ENCODE measurements at regions not wholly inside any gene's neighbourhood (a gene's known extent, or its start where the extent isn't known, plus 50 kb on each side); places are given as distances from the start of the nearest gene placed in this dataset.

DNA sequence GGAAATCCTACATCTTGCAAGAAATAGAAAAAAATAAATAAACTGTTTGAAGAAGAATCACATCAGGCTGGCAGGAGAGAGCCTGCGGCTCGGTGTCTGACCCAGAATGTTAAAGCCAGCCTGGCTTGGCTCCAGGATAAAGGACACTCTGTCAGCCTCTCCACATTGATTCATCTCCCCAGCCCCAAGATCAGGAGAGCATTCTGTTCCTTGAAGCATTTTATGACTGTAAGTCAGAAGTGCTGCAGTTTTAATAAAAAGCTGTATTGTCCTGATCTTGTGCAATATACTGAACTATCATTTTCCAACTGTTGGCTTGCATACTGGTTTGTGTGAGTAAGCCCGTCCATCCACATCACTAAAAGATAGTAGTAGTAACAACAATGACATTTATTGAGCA, 426.6 kb downstream of the HAPSTR1 start:
- H3K4me1 ChIP-seq (ENCODE audit: control insufficient read depth, insufficient read depth, low read length): no peaks in the 10 kb centered on the region
- TF ChIP-seq, protein P1, sequence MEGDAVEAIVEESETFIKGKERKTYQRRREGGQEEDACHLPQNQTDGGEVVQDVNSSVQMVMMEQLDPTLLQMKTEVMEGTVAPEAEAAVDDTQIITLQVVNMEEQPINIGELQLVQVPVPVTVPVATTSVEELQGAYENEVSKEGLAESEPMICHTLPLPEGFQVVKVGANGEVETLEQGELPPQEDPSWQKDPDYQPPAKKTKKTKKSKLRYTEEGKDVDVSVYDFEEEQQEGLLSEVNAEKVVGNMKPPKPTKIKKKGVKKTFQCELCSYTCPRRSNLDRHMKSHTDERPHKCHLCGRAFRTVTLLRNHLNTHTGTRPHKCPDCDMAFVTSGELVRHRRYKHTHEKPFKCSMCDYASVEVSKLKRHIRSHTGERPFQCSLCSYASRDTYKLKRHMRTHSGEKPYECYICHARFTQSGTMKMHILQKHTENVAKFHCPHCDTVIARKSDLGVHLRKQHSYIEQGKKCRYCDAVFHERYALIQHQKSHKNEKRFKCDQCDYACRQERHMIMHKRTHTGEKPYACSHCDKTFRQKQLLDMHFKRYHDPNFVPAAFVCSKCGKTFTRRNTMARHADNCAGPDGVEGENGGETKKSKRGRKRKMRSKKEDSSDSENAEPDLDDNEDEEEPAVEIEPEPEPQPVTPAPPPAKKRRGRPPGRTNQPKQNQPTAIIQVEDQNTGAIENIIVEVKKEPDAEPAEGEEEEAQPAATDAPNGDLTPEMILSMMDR (IDR thresholded peaks at IDR 0.05): no peak
- Mint-ChIP-seq H3K27ac (no peak overlapping the region), H3K36me3 (no peaks in the 10 kb centered on the region), H3K27me3 (ENCODE audit: low read depth in 2 of 2) (no peaks in the 10 kb centered on the region), H3K4me1 (no peaks in the 10 kb centered on the region), H3K9me3 (peaks cover 0 to 4% of the 10 kb centered on the region in 2 donors), H3K4me3 (no peak overlapping the region)
- no peak overlapping the region for H3K27ac ChIP-seq (ENCODE audit: low read length)
- 81% methylated on average over 2 of the region's 3 CpGs for WGBS (ENCODE audit: insufficient coverage)
- H3K36me3 ChIP-seq (ENCODE audit: control insufficient read depth, insufficient read depth, low read length): no peaks in the 10 kb centered on the region
- ATAC-seq: no peak
- H3K27me3 ChIP-seq (ENCODE audit: control insufficient read depth, insufficient read depth, low read length): no peaks in the 10 kb centered on the region
- H3K4me3 ChIP-seq (ENCODE audit: low read length): no peak overlapping the region
- intact Hi-C loops (cut with micrococcal nuclease): no loop called here
- no peaks in the 10 kb centered on the region for H3K9me3 ChIP-seq (ENCODE audit: control insufficient read depth, insufficient read depth, low read length)
- no peak for DNase-seq

- H3K9me3 Mint-ChIP-seq: peaks cover 0 to 2% of the 10 kb centered on the region in 2 donors
- WGBS (ENCODE audit: insufficient coverage): no CpG with 5 or more reads among the region's 2 CpGs
- Histone ChIP-seq H3K36me3 (ENCODE audit: control insufficient read depth, insufficient read depth, low read length) (no peaks in the 10 kb centered on the region), H3K9me3 (ENCODE audit: control insufficient read depth, insufficient read depth, low read length) (no peaks in the 10 kb centered on the region), H3K4me3 (ENCODE audit: low read length) (no peak overlapping the region), H3K27ac (ENCODE audit: low read length) (no peak overlapping the region), H3K27me3 (ENCODE audit: control insufficient read depth, insufficient read depth, low read length) (no peaks in the 10 kb centered on the region), H3K4me1 (ENCODE audit: control insufficient read depth, insufficient read depth, low read length) (no peaks in the 10 kb centered on the region)
- intact Hi-C loops (cut with micrococcal nuclease): no loop called here
- TF ChIP-seq, protein P1 (IDR thresholded peaks at IDR 0.05): no peak
- no peak for ATAC-seq
- no peak for DNase-seq
- no peak overlapping the region for H3K27ac Mint-ChIP-seq
- H3K27me3 Mint-ChIP-seq (ENCODE audit: low read depth in 2 of 2): no peaks in the 10 kb centered on the region
- H3K4me1 Mint-ChIP-seq: no peaks in the 10 kb centered on the region
- no peaks in the 10 kb centered on the region for H3K36me3 Mint-ChIP-seq
- H3K4me3 Mint-ChIP-seq: no peak overlapping the region
Observed at GRCh38 chr16:9518581-9518980, 427.1 kb downstream of the HAPSTR1 start.

DNA sequence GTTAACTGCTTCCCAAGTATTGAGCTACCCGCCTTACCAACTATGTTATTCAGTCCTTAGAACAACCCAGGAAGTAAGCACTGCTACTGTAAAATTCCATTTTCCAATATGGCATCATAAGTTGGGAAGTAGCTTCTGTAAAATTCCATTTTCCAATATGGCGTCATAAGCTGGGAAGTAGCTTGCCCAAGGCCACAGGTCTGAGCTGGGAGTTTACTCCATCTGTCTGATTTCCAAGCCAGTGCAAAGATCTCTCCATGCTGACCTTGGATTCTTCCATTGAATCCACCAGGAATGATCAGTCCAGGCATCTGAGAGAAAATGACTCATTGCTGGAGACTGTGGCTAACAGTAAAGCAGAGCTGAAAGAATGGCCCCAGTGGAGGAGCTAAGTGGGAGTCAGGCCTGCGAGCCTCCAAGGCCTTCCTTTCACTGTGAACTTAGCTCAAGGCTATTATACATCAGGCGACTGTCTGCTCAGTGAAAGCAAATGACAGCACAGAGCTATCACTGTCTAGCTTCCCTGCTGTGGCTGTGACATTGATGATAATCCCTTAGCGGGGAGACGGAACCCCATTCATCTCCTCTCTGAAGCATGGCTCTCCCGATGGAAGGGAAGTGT, 430.4 kb downstream of the HAPSTR1 start:
- 69% methylated on average over 6 of the region's 7 CpGs for WGBS (ENCODE audit: insufficient coverage)
- ATAC-seq: no peak
- peaks cover 5 to 16% of the 10 kb centered on the region in 2 donors for H3K9me3 Mint-ChIP-seq
- no peak overlapping the region for H3K4me3 Mint-ChIP-seq
- Histone ChIP-seq H3K27me3 (ENCODE audit: control insufficient read depth, insufficient read depth, low read length) (no peaks in the 10 kb centered on the region), H3K9me3 (ENCODE audit: control insufficient read depth, insufficient read depth, low read length) (no peaks in the 10 kb centered on the region), H3K27ac (ENCODE audit: low read length) (no peak overlapping the region), H3K36me3 (ENCODE audit: control insufficient read depth, insufficient read depth, low read length) (no peaks in the 10 kb centered on the region), H3K4me3 (ENCODE audit: low read length) (no peak overlapping the region), H3K4me1 (ENCODE audit: control insufficient read depth, insufficient read depth, low read length) (no peaks in the 10 kb centered on the region)
- no peak overlapping the region for H3K27ac Mint-ChIP-seq
- H3K36me3 Mint-ChIP-seq: no peaks in the 10 kb centered on the region
- intact Hi-C loops (cut with micrococcal nuclease): no loop called here
- TF ChIP-seq, protein P1 (IDR thresholded peaks at IDR 0.05): no peak
- no peak for DNase-seq
- H3K27me3 Mint-ChIP-seq (ENCODE audit: low read depth in 2 of 2): no peaks in the 10 kb centered on the region
- H3K4me1 Mint-ChIP-seq: no peaks in the 10 kb centered on the region

DNA sequence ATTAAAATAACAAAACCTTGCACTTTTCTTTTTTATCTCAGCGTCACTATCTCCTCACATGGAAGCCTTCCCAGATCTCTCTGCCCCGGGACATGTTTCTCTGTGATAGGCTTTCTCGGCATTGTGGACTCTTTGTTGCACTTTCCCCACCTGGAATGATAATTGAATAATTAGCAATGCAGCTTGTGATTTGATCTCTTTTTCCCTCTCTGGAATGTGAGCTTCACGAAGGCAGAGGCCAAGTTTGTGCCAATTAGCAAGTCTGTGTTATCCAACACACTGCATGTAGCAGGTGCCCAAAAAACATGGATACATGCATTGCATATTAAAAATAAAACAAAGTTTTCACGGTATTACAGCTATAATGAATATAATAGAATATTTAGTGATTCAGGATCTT, 431.2 kb downstream of the HAPSTR1 start:
- Mint-ChIP-seq H3K9me3 (peaks cover 5 to 16% of the 10 kb centered on the region in 2 donors), H3K4me1 (no peaks in the 10 kb centered on the region), H3K27ac (no peak overlapping the region), H3K36me3 (no peaks in the 10 kb centered on the region), H3K27me3 (ENCODE audit: low read depth in 2 of 2) (no peaks in the 10 kb centered on the region), H3K4me3 (no peak overlapping the region)
- 64% methylated on average over 4 of the region's 5 CpGs for WGBS (ENCODE audit: insufficient coverage)
- DNase-seq (no peak), ATAC-seq (no peak)
- Histone ChIP-seq H3K36me3 (ENCODE audit: control insufficient read depth, insufficient read depth, low read length) (no peaks in the 10 kb centered on the region), H3K27ac (ENCODE audit: low read length) (no peak overlapping the region), H3K4me1 (ENCODE audit: control insufficient read depth, insufficient read depth, low read length) (no peaks in the 10 kb centered on the region), H3K27me3 (ENCODE audit: control insufficient read depth, insufficient read depth, low read length) (no peaks in the 10 kb centered on the region), H3K9me3 (ENCODE audit: control insufficient read depth, insufficient read depth, low read length) (no peaks in the 10 kb centered on the region), H3K4me3 (ENCODE audit: low read length) (no peak overlapping the region)
- TF ChIP-seq, protein P1 (IDR thresholded peaks at IDR 0.05): no peak
- intact Hi-C loops (cut with micrococcal nuclease): no loop called here
